K562 (cell line): ENCODE measurements at regions not wholly inside any gene's neighbourhood (a gene's known extent, or its start where the extent isn't known, plus 50 kb on each side); places are given as distances from the start of the nearest gene placed in this dataset.

Experiments
- ATAC-seq: fragments of 200-7000 bp; cut with Tn5 transposase; 3 replicates; pipeline ENCODE4 v1.9.1; 2020; ENCODE audit warnings: moderate library complexity
- BruUV-seq: library from RNA; stranded (reverse); fragments of 400-500 nt; replicated peaks from 2 replicates; lab custom pipeline; 2021; lab: Mats Ljungman, UMichigan
- CTCF ChIA-PET: fragments of 300-600 bp; formaldehyde crosslinking; extraction: SDS; loops from one replicate; lab custom pipeline; 2021; ENCODE audit warnings: low intra/inter-chr PET ratio; lab: Yijun Ruan, JAX
- POLR2A ChIA-PET: fragments of 300-600, 350-650 bp; sonication (Branson Sonifier 250); formaldehyde crosslinking; extraction: SDS; loops from one replicate; lab custom pipeline; 2021; ENCODE audit warnings: antibody characterized with exemption, inconsistent platforms; lab: Yijun Ruan, JAX
- DNase-seq, 4 experiments: peaks; one replicate each; pipeline versions ENCODE4 v3.0.0 to v3.0.0-alpha.2; 2011 to 2018; ENCODE audit warnings: low spot score in 3 of 4, mixed read lengths in 3 of 4; ENCODE audit errors: extremely low read depth in 1 of 4
- FAIRE-seq: peaks from 2 replicates; lab custom pipeline; 2011; peaks lifted over from hg19 to GRCh38; lab: Jason Lieb, UNC
- H2AFZ ChIP-seq: 2 replicates; pipeline ENCODE4 v1.6.0; 2011; ENCODE audit warnings: low read depth, low read length, control low read depth, inconsistent platforms
- H3K27ac ChIP-seq: fragments of 200-600 bp; 3 replicates; pipeline ENCODE4 v1.8.0; 2011; ENCODE audit warnings: low read depth, mild to moderate bottlenecking, control low read depth, inconsistent platforms, low read length, moderate library complexity, mixed read lengths; ENCODE audit errors: extremely low read depth
- H3K27me3 ChIP-seq, 2 experiments: fragments of 300-600 bp in 1 of 2; 2 replicates in 1 of 2; 3 replicates in 1 of 2; pipeline versions ENCODE4 v1.6.0 to v1.8.0; 2011; ENCODE audit warnings: inconsistent platforms in 2 of 2, low read length in 2 of 2, mild to moderate bottlenecking in 1 of 2, mixed read lengths in 1 of 2, moderate library complexity in 1 of 2; ENCODE audit not compliant: control insufficient read depth in 2 of 2, insufficient read depth in 2 of 2
- H3K36me3 ChIP-seq: fragments of 300-600 bp; 3 replicates; pipeline ENCODE4 v1.8.0; 2011; ENCODE audit warnings: mild to moderate bottlenecking, low read length, inconsistent platforms; ENCODE audit not compliant: control insufficient read depth, insufficient read depth
- H3K4me1 ChIP-seq, 2 experiments: fragments of 200-600 bp in 1 of 2; replicated peaks in 1 of 2; 2 replicates in 1 of 2; 3 replicates in 1 of 2; pipeline versions ENCODE4 v1.5.1 to v1.8.0; 2011; ENCODE audit warnings: inconsistent platforms in 2 of 2, low read length in 2 of 2, mild to moderate bottlenecking in 1 of 2, mixed read lengths in 1 of 2, moderate library complexity in 1 of 2; ENCODE audit not compliant: control insufficient read depth in 2 of 2, insufficient read depth in 2 of 2
- H3K4me2 ChIP-seq: 2 replicates; pipeline ENCODE4 v1.6.1; 2011; ENCODE audit warnings: low read length, control low read depth, inconsistent platforms, mixed read lengths; ENCODE audit not compliant: insufficient read depth
- H3K4me3 ChIP-seq: fragments of 200-600 bp; sonication (generic), shearing (Covaris generic); 2 replicates; pipeline ENCODE4 v1.5.1; 2016; ENCODE audit warnings: control low read depth, inconsistent platforms
- H3K79me2 ChIP-seq: fragments of 200-600 bp; 3 replicates; pipeline ENCODE4 v1.8.0; 2011; ENCODE audit warnings: low read length, inconsistent platforms; ENCODE audit not compliant: control insufficient read depth, insufficient read depth
- H3K9ac ChIP-seq, 2 experiments: 2 replicates each; pipeline versions ENCODE4 v1.6.0 to v1.6.1; 2011; ENCODE audit warnings: low read depth in 2 of 2, low read length in 2 of 2, control low read depth in 1 of 2, inconsistent platforms in 1 of 2, mild to moderate bottlenecking in 1 of 2, mixed read lengths in 1 of 2; ENCODE audit not compliant: insufficient read depth in 1 of 2
- H3K9me1 ChIP-seq: one replicate; pipeline ENCODE4 v1.6.0; 2011; ENCODE audit warnings: inconsistent platforms, mild to moderate bottlenecking, low read length, moderate library complexity; ENCODE audit not compliant: control insufficient read depth, insufficient read depth
- H3K9me3 ChIP-seq: replicated peaks from 2 replicates; pipeline ENCODE4 v1.5.1; 2011; ENCODE audit warnings: low read depth, low read length, inconsistent platforms; ENCODE audit not compliant: control insufficient read depth, insufficient read depth
- H4K20me1 ChIP-seq: replicated peaks from 2 replicates; pipeline ENCODE4 v1.6.1; 2011; ENCODE audit warnings: low read length, inconsistent platforms, mixed read lengths; ENCODE audit not compliant: control insufficient read depth, insufficient read depth
- ARNT ChIP-seq, 2 experiments: fragments of 450-650 bp; IDR thresholded peaks; 2 replicates each; pipeline ENCODE4 v1.6.1; 2016; ENCODE audit warnings: mild to moderate bottlenecking in 1 of 2
- CHCHD3 ChIP-seq: fragments of 250-450 bp; sonication (Bioruptor Pico); IDR thresholded peaks from 2 replicates; pipeline ENCODE4 v2.1.2; 2022; ENCODE audit warnings: mild to moderate bottlenecking
- CXXC5 ChIP-seq: fragments of 250-450 bp; sonication (Bioruptor Pico); IDR thresholded peaks from 2 replicates; pipeline ENCODE4 v1.8.0; 2022; ENCODE audit warnings: inconsistent platforms, mild to moderate bottlenecking, moderate library complexity
- DACH1 ChIP-seq: fragments of 450-650 bp; IDR thresholded peaks from 2 replicates; pipeline ENCODE4 v1.6.1; 2018; ENCODE audit not compliant: partially characterized antibody
- MTA3 ChIP-seq: fragments of 450-650 bp; formaldehyde crosslinking; IDR thresholded peaks from 2 replicates; pipeline ENCODE4 v1.6.1; 2017; ENCODE audit warnings: mild to moderate bottlenecking, borderline replicate concordance
- NFE2 ChIP-seq: IDR thresholded peaks from 2 replicates; pipeline ENCODE4 v1.6.1; 2014; ENCODE audit warnings: antibody characterized with exemption, low read depth
- PML ChIP-seq: IDR thresholded peaks from 2 replicates; pipeline ENCODE4 v1.6.1; 2012; ENCODE audit warnings: low read length, inconsistent platforms
- RFX1 ChIP-seq: fragments of 450-650 bp; IDR thresholded peaks from 2 replicates; pipeline ENCODE4 v1.6.1; 2016; ENCODE audit warnings: mild to moderate bottlenecking, moderate library complexity
- ZNF3 ChIP-seq: fragments of 250-450 bp; sonication (Bioruptor Pico); IDR thresholded peaks from 2 replicates; pipeline ENCODE4 v1.5.0; 2021; ENCODE audit warnings: mild to moderate bottlenecking, moderate library complexity
- ZNF561 ChIP-seq: fragments of 450-650 bp; formaldehyde crosslinking; conservative IDR thresholded peaks from 2 replicates; pipeline ENCODE4 v1.4.0; 2020; ENCODE audit warnings: mild to moderate bottlenecking, moderate library complexity
- ZSCAN32 ChIP-seq: fragments of 450-650 bp; formaldehyde crosslinking; IDR thresholded peaks from 2 replicates; pipeline ENCODE4 v1.4.0; 2020; ENCODE audit warnings: mild to moderate bottlenecking, moderate library complexity
- WGBS: fragments of 100-300 bp; shearing (Covaris generic); methylation state at CpG from one replicate; pipeline ENCODE4 v1.1.6; 2016; ENCODE audit warnings: low coverage, mixed read lengths; ENCODE audit not compliant: insufficient coverage; ENCODE audit errors: missing lambda C conversion rate; 5-methylcytosine and 5-hydroxymethylcytosine counted together
- in situ Hi-C: fragments of 300-500 bp; cut with MboI; formaldehyde crosslinking; loops from 4 replicates; pipeline ENCODE4 v1.15.0; 2018; ENCODE audit warnings: inconsistent platforms, mixed read lengths
- intact Hi-C: fragments of 100-400 bp; cut with micrococcal nuclease; formaldehyde crosslinking; loops from 2 replicates; pipeline ENCODE4 v1.14.2; 2022
- TF ChIP-seq, protein P1 (sequence below): sonication (generic); formaldehyde crosslinking; IDR thresholded peaks from 2 replicates; pipeline ENCODE4 v1.8.0; 2022; ENCODE audit warnings: mild to moderate bottlenecking, missing genetic modification reagents
- TF ChIP-seq, protein P2 (sequence below): fragments of 200-800 bp; sonication (Bioruptor generic); IDR thresholded peaks from 2 replicates; pipeline ENCODE4 v1.6.1; 2016; ENCODE audit warnings: missing genetic modification characterization, missing compliant biosample characterization
- TF ChIP-seq, protein P3 (sequence below): fragments of 450-650 bp; formaldehyde crosslinking; IDR thresholded peaks from 2 replicates; pipeline ENCODE4 v1.4.0; 2020; ENCODE audit warnings: mild to moderate bottlenecking

DNA sequence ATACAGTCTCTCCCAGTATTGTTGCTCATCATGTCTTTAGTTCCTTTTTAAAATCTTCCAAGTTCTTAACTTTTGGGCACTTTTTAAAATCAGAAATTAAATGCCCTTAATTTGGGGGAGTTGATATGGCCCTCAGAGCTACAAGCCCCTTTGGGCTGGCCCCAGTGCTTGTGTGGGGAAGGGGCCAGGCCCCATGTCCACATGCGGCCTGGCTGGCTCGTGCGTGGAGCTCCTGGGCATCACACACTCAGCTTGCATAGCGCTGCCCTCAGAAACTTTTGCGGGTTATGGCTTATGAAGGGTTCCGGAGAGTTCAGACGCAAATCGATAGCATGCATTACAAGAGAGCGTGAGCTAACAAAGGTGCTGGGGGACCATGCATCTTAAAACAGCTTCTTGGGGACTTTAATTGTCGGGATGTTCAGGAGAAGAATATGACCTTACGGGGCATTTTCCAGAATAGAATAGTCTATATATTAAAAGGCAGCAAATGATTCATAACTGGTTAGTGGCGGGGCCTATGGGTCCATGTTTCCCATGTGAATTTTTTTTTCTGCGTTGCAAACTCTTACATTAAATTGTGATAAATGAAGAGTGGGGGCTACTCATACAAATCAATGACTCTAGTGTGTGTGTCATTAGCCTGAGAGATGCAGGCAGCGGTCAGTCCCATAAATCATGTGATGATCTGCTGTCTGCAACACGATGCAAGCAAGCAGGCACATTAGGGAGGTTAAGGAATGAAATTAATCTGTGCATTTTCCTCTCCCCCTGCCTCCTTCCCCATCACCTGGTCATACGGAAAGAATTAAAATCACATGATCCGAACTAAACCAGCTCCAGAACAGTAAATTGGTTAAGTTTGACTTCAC is 185.8 kb upstream of the TSHZ3 start:
- no peak overlapping the region for H3K27ac ChIP-seq
- ATAC-seq, result no peak
- no peaks in the 10 kb centered on the region for H3K9me3 ChIP-seq
- H3K4me1 ChIP-seq, result no peaks in the 10 kb centered on the region
- intact Hi-C loops (no loop called here), in situ Hi-C loops (no loop called here)
- no peak overlapping the region for H3K4me3 ChIP-seq
- no peak overlapping the region for H3K9ac ChIP-seq
- 0 out of 5 replicates have a peak, but pooled peaks cover 0 to 2% of the 10 kb centered on the region in 2 experiments for H3K27me3 ChIP-seq
- 1% methylated on average over 17 of the region's 17 CpGs for WGBS
- H4K20me1 ChIP-seq, result no peaks in the 10 kb centered on the region
- H3K36me3 ChIP-seq, result no peaks in the 10 kb centered on the region
- POLR2A ChIA-PET, result interaction anchor here (0.5 to 0.6 kb wide), 3 partner anchors 25 to 1272 kb away, joined by 3 read pairs; no protein-coding TSS in a partner anchor
- BruUV-seq, result no TSS peak
- no peak for DNase-seq
- FAIRE-seq, result no peak
- no peaks in the 10 kb centered on the region for H3K79me2 ChIP-seq
- H2AFZ ChIP-seq, result no peak overlapping the region
- no peaks in the 10 kb centered on the region for H3K9me1 ChIP-seq
- no peak overlapping the region for H3K4me2 ChIP-seq
- CTCF ChIA-PET, result no interaction called here
- TF ChIP-seq ZNF561 (no peak), RFX1 (no peak), ZSCAN32 (CRISPR knock-in tag) (no peak), ARNT (IDR thresholded peaks at IDR 0.05) (no peak), CHCHD3 (CRISPR knock-in tag) (no peak), MTA3 (no peak), NFE2 (no peak), ZNF3 (CRISPR knock-in tag) (no peak), DACH1 (no peak), PML (no peak), CXXC5 (CRISPR knock-in tag) (no peak)
- TF ChIP-seq, protein P1, sequence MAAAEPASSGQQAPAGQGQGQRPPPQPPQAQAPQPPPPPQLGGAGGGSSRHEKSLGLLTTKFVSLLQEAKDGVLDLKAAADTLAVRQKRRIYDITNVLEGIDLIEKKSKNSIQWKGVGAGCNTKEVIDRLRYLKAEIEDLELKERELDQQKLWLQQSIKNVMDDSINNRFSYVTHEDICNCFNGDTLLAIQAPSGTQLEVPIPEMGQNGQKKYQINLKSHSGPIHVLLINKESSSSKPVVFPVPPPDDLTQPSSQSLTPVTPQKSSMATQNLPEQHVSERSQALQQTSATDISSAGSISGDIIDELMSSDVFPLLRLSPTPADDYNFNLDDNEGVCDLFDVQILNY (CRISPR knock-in tag), result no peak
- TF ChIP-seq, protein P2, sequence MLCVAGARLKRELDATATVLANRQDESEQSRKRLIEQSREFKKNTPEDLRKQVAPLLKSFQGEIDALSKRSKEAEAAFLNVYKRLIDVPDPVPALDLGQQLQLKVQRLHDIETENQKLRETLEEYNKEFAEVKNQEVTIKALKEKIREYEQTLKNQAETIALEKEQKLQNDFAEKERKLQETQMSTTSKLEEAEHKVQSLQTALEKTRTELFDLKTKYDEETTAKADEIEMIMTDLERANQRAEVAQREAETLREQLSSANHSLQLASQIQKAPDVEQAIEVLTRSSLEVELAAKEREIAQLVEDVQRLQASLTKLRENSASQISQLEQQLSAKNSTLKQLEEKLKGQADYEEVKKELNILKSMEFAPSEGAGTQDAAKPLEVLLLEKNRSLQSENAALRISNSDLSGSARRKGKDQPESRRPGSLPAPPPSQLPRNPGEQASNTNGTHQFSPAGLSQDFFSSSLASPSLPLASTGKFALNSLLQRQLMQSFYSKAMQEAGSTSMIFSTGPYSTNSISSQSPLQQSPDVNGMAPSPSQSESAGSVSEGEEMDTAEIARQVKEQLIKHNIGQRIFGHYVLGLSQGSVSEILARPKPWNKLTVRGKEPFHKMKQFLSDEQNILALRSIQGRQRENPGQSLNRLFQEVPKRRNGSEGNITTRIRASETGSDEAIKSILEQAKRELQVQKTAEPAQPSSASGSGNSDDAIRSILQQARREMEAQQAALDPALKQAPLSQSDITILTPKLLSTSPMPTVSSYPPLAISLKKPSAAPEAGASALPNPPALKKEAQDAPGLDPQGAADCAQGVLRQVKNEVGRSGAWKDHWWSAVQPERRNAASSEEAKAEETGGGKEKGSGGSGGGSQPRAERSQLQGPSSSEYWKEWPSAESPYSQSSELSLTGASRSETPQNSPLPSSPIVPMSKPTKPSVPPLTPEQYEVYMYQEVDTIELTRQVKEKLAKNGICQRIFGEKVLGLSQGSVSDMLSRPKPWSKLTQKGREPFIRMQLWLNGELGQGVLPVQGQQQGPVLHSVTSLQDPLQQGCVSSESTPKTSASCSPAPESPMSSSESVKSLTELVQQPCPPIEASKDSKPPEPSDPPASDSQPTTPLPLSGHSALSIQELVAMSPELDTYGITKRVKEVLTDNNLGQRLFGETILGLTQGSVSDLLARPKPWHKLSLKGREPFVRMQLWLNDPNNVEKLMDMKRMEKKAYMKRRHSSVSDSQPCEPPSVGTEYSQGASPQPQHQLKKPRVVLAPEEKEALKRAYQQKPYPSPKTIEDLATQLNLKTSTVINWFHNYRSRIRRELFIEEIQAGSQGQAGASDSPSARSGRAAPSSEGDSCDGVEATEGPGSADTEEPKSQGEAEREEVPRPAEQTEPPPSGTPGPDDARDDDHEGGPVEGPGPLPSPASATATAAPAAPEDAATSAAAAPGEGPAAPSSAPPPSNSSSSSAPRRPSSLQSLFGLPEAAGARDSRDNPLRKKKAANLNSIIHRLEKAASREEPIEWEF (CRISPR knock-in tag), result no peak
- TF ChIP-seq, protein P3, sequence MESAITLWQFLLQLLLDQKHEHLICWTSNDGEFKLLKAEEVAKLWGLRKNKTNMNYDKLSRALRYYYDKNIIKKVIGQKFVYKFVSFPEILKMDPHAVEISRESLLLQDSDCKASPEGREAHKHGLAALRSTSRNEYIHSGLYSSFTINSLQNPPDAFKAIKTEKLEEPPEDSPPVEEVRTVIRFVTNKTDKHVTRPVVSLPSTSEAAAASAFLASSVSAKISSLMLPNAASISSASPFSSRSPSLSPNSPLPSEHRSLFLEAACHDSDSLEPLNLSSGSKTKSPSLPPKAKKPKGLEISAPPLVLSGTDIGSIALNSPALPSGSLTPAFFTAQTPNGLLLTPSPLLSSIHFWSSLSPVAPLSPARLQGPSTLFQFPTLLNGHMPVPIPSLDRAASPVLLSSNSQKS, result no peak
